ENCODE measurements at regions not wholly inside any gene's neighbourhood (a gene's known extent, or its start where the extent isn't known, plus 50 kb on each side); places are given as distances from the start of the nearest gene placed in this dataset.

GRCh38 chr5:4804691-4805360 is 335.3 kb upstream of the ADAMTS16 start:
- no peak for DNase-seq (ENCODE audit: low read depth)

GRCh38 chr5:4815002-4815401 is 325.1 kb upstream of the ADAMTS16 start:
- no peak for DNase-seq (ENCODE audit: low read depth)

GRCh38 chr5:4817767-4818166 is 322.4 kb upstream of the ADAMTS16 start:
- DNase-seq (ENCODE audit: low read depth): no peak

GRCh38 chr5:4831325-4831724 is 308.8 kb upstream of the ADAMTS16 start:
- DNase-seq (ENCODE audit: low read depth): peak; percentile 27

GRCh38 chr5:4832471-4832870 is 307.7 kb upstream of the ADAMTS16 start:
- DNase-seq (ENCODE audit: low read depth): no peak

GRCh38 chr5:4833104-4833738 is 306.9 kb upstream of the ADAMTS16 start:
- no peak for DNase-seq (ENCODE audit: low read depth)

- no peak for DNase-seq (ENCODE audit: low read depth)
Measured at GRCh38 chr5:4837489-4838058, 302.6 kb upstream of the ADAMTS16 start.

GRCh38 chr5:4845221-4845620 is 294.9 kb upstream of the ADAMTS16 start:
- no peak for DNase-seq (ENCODE audit: low read depth)

GRCh38 chr5:4847766-4848165 is 292.4 kb upstream of the ADAMTS16 start:
- no peak for DNase-seq (ENCODE audit: low read depth)

- no peak for DNase-seq (ENCODE audit: low read depth)
Measured at GRCh38 chr5:4855036-4855435, 285.1 kb upstream of the ADAMTS16 start.

- peak; percentile 58 for DNase-seq (ENCODE audit: low read depth)
Measured at GRCh38 chr5:4855880-4856279, 284.2 kb upstream of the ADAMTS16 start.

- peak; percentile 62 for DNase-seq (ENCODE audit: low read depth)
Measured at GRCh38 chr5:4857761-4858160, 282.4 kb upstream of the ADAMTS16 start.

- DNase-seq (ENCODE audit: low read depth): no peak
Measured at GRCh38 chr5:4859500-4860235, 280.5 kb upstream of the ADAMTS16 start.

- DNase-seq (ENCODE audit: low read depth): no peak
Measured at GRCh38 chr5:4860631-4861030, 279.5 kb upstream of the ADAMTS16 start.

- DNase-seq (ENCODE audit: low read depth): peak; percentile 42
Measured at GRCh38 chr5:4862500-4862899, 277.6 kb upstream of the ADAMTS16 start.

GRCh38 chr5:4866131-4866659 is 273.9 kb upstream of the ADAMTS16 start:
- DNase-seq (ENCODE audit: low read depth): no peak

- DNase-seq (ENCODE audit: low read depth): no peak
Measured at GRCh38 chr5:4866817-4867216, 273.3 kb upstream of the ADAMTS16 start.

GRCh38 chr5:4868140-4868735 is 271.9 kb upstream of the ADAMTS16 start:
- DNase-seq (ENCODE audit: low read depth): peak; percentile 67

- peak; percentile 33 for DNase-seq (ENCODE audit: low read depth)
Measured at GRCh38 chr5:4873652-4874051, 266.5 kb upstream of the ADAMTS16 start.

GRCh38 chr5:4874097-4874496 is 266.0 kb upstream of the ADAMTS16 start:
- no peak for DNase-seq (ENCODE audit: low read depth)

GRCh38 chr5:4875942-4876341 is 264.2 kb upstream of the ADAMTS16 start:
- DNase-seq (ENCODE audit: low read depth): no peak

GRCh38 chr5:4876804-4877203 is 263.3 kb upstream of the ADAMTS16 start:
- no peak for DNase-seq (ENCODE audit: low read depth)
